HEK293 (cell line): ENCODE measurements at regions not wholly inside any gene's neighbourhood (a gene's known extent, or its start where the extent isn't known, plus 50 kb on each side); places are given as distances from the start of the nearest gene placed in this dataset.

Experiments
- CTCF ChIA-PET: fragments of 350-600 bp; formaldehyde crosslinking; extraction: SDS; loops from one replicate; lab custom pipeline; 2021; ENCODE audit warnings: antibody characterized with exemption; lab: Yijun Ruan, JAX
- POLR2A ChIA-PET: fragments of 300-600 bp; formaldehyde crosslinking; extraction: SDS; loops from one replicate; lab custom pipeline; 2020; ENCODE audit warnings: antibody characterized with exemption, inconsistent platforms; lab: Yijun Ruan, JAX
- H3K27ac ChIP-seq: fragments of 200-500 bp; sonication (Bioruptor generic); 2 replicates; pipeline ENCODE4 v1.5.1; 2014; ENCODE audit warnings: low read depth, low read length, control low read depth, inconsistent platforms; ENCODE audit errors: extremely low read depth
- H3K36me3 ChIP-seq, 2 experiments: fragments of 200-500 bp in 1 of 2; sonication (Bioruptor generic) in 1 of 2; 1 replicate in 1 of 2; 2 replicates in 1 of 2; pipeline ENCODE4 v1.5.1; 2014 to 2017; ENCODE audit warnings: inconsistent platforms in 2 of 2, low read length in 2 of 2; ENCODE audit not compliant: control insufficient read depth in 2 of 2, insufficient read depth in 1 of 2
- H3K4me1 ChIP-seq: fragments of 200-500 bp; sonication (Bioruptor generic); 2 replicates; pipeline ENCODE4 v1.5.1; 2014; ENCODE audit warnings: mild to moderate bottlenecking, low read length, inconsistent platforms; ENCODE audit not compliant: control insufficient read depth, insufficient read depth
- H3K4me3 ChIP-seq: 2 replicates; pipeline ENCODE4 v1.5.1; 2011; ENCODE audit warnings: low read depth, mild to moderate bottlenecking, control low read depth, low read length, moderate library complexity
- H3K9me3 ChIP-seq: fragments of 200-500 bp; sonication (Bioruptor generic); 2 replicates; pipeline ENCODE4 v1.5.1; 2014; ENCODE audit warnings: low read depth, low read length, inconsistent platforms; ENCODE audit not compliant: control insufficient read depth, insufficient read depth
- MZF1 ChIP-seq: fragments of 450-650 bp; formaldehyde crosslinking; IDR thresholded peaks from 2 replicates; pipeline ENCODE4 v1.5.1; 2017; ENCODE audit warnings: missing biosample characterization, missing genetic modification characterization, borderline replicate concordance
- SP7 ChIP-seq: fragments of 450-650 bp; formaldehyde crosslinking; IDR thresholded peaks from 2 replicates; pipeline ENCODE4 v1.5.1; 2016; ENCODE audit warnings: missing biosample characterization, missing genetic modification characterization
- ZEB2 ChIP-seq: fragments of 450-650 bp; formaldehyde crosslinking; IDR thresholded peaks from 2 replicates; pipeline ENCODE4 v1.5.1; 2016; ENCODE audit warnings: missing biosample characterization, missing genetic modification characterization
- ZNF112 ChIP-seq: fragments of 450-650 bp; formaldehyde crosslinking; IDR thresholded peaks from 2 replicates; pipeline ENCODE4 v1.5.0; 2017; ENCODE audit warnings: missing biosample characterization, missing genetic modification characterization
- ZNF302 ChIP-seq: fragments of 450-650 bp; formaldehyde crosslinking; IDR thresholded peaks from 2 replicates; pipeline ENCODE4 v1.5.1; 2016; ENCODE audit warnings: missing biosample characterization, missing genetic modification characterization, low read depth
- ZNF610 ChIP-seq: fragments of 450-650 bp; formaldehyde crosslinking; IDR thresholded peaks from 2 replicates; pipeline ENCODE4 v1.5.1; 2016; ENCODE audit warnings: missing biosample characterization, missing genetic modification characterization, borderline replicate concordance
- ZNF830 ChIP-seq: fragments of 450-650 bp; IDR thresholded peaks from 2 replicates; pipeline ENCODE4 v1.5.0; 2018; ENCODE audit warnings: missing biosample characterization, missing genetic modification characterization, low read depth, mild to moderate bottlenecking, moderate library complexity
- TF ChIP-seq, protein P1 (sequence below): fragments of 450-650 bp; formaldehyde crosslinking; IDR thresholded peaks from 2 replicates; pipeline ENCODE4 v1.5.1; 2016; ENCODE audit warnings: missing biosample characterization, missing genetic modification characterization
- TF ChIP-seq, protein P2 (sequence below): fragments of 450-650 bp; IDR thresholded peaks from 2 replicates; pipeline ENCODE4 v1.5.1; 2018; ENCODE audit warnings: missing biosample characterization, missing genetic modification characterization
- TF ChIP-seq, protein P3 (sequence below): fragments of 450-650 bp; formaldehyde crosslinking; IDR thresholded peaks from 2 replicates; pipeline ENCODE4 v1.5.1; 2016; ENCODE audit warnings: missing biosample characterization, missing genetic modification characterization

DNA sequence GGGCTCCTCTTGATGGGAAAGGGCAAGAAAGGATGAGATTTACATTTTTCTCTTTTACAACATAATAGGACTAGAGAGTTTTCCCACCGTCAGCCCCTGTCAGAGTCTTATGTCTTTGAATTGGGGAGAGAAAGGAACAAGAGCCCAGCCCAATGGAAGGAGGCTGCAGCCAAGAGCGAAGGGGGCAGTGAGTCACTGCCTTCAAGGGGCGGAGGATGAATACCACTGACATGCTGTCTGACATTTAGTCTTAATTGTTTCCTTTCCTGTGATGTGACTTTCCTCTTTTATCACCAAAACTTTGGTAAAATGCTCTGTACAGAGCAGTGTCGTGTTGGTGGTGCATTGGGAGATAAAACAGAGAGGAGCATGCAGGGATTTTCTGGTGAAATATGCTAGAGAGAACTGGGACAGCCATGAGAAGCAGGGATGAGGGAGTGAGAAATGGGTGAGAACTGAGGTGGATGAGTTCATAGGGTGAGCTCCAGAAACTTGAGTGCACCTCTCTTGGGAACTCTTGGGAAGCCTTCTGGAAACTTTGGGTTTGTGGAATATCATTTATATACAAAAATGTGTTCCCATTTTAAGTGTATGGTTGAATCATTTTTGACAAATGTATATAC, 179.9 kb upstream of the FGGY start:
- Histone ChIP-seq H3K4me1 (peaks cover 30% of the 10 kb centered on the region), H3K9me3 (no peaks in the 10 kb centered on the region), H3K27ac (no peak overlapping the region), H3K36me3 (no peaks in the 10 kb centered on the region), H3K4me3 (no peak overlapping the region)
- CTCF ChIA-PET: interaction anchor here (0.6 to 0.8 kb wide), 3 partner anchors 9 to 332 kb away, joined by 3 to 5 read pairs (median 4); no protein-coding TSS in a partner anchor
- POLR2A ChIA-PET: no interaction called here
- TF ChIP-seq ZEB2 (tag by site-specific recombination) (peak; percentile 38; the same call in 1 of the 2 replicates), ZNF830 (no peak), SP7 (tag by site-specific recombination) (peak; percentile 58; the same call in 1 of the 2 replicates)
- TF ChIP-seq, protein P1, sequence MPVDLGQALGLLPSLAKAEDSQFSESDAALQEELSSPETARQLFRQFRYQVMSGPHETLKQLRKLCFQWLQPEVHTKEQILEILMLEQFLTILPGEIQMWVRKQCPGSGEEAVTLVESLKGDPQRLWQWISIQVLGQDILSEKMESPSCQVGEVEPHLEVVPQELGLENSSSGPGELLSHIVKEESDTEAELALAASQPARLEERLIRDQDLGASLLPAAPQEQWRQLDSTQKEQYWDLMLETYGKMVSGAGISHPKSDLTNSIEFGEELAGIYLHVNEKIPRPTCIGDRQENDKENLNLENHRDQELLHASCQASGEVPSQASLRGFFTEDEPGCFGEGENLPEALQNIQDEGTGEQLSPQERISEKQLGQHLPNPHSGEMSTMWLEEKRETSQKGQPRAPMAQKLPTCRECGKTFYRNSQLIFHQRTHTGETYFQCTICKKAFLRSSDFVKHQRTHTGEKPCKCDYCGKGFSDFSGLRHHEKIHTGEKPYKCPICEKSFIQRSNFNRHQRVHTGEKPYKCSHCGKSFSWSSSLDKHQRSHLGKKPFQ (tag by site-specific recombination): peak; percentile 77
- TF ChIP-seq, all 188 proteins: peak for 3

DNA sequence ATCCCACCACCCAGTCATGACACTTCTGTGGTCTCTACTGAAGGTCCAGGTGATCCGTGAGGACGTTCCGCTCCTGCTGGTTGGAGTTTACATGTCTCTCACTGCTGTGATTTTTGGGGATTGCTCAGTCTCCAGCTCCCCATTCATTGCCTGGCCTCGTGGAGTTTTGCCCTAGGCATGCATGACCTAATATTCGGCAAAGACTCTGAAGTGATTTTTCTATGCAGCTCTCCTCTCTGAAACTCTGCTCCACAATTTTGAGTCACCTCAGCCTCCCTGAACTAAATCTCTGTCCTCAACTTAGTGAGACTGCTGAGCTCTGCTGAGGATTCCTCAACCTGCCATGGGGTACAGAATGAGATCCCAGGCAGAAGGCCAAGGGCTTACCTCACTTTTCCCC, 174.4 kb upstream of the FGGY start:
- TF ChIP-seq MZF1: 0 out of 2 replicates have a peak, but pooled peaks have one; percentile 18
- TF ChIP-seq, protein P2, sequence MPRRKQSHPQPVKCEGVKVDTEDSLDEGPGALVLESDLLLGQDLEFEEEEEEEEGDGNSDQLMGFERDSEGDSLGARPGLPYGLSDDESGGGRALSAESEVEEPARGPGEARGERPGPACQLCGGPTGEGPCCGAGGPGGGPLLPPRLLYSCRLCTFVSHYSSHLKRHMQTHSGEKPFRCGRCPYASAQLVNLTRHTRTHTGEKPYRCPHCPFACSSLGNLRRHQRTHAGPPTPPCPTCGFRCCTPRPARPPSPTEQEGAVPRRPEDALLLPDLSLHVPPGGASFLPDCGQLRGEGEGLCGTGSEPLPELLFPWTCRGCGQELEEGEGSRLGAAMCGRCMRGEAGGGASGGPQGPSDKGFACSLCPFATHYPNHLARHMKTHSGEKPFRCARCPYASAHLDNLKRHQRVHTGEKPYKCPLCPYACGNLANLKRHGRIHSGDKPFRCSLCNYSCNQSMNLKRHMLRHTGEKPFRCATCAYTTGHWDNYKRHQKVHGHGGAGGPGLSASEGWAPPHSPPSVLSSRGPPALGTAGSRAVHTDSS: no peak
- CTCF ChIA-PET: interaction anchor here (0.6 to 1.2 kb wide), 2 partner anchors 9 to 281 kb away, joined by 3 read pairs; no protein-coding TSS in a partner anchor
- POLR2A ChIA-PET: no interaction called here
- no peaks in the 10 kb centered on the region for H3K9me3 ChIP-seq
- H3K4me3 ChIP-seq: no peak overlapping the region
- no peak overlapping the region for H3K27ac ChIP-seq
- peaks cover 2% of the 10 kb centered on the region; the same call in 1 of the 2 replicates for H3K4me1 ChIP-seq
- no peaks in the 10 kb centered on the region for H3K36me3 ChIP-seq

DNA sequence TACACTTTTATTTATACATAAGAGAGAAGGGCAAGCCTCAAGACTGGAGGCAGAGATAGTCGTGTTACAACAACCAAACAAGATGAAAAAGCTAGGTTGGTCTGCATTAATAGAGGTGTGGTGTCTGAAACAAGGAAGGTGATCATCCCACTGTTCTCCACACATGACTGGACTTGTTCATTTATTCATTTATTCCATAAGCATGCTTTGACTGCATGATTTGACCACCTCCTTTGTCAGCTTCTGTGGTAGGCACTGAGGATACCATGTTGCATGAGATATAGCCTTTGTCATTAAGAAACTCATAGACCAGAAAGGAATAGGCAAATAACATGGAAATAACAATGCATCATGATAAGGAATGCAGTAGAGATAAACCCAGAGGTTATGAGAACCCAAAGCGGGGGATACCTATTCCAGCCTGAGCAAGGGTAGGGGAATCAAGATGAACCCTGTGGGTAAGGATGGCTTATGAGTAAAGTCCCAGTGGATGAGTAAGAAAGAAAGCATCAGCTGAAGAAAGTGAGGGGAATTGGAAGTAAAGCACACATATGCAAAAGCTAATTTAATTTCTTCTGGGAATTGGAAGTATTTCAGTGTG, 173.7 kb upstream of the FGGY start:
- no peaks in the 10 kb centered on the region for H3K36me3 ChIP-seq
- TF ChIP-seq, protein P3, sequence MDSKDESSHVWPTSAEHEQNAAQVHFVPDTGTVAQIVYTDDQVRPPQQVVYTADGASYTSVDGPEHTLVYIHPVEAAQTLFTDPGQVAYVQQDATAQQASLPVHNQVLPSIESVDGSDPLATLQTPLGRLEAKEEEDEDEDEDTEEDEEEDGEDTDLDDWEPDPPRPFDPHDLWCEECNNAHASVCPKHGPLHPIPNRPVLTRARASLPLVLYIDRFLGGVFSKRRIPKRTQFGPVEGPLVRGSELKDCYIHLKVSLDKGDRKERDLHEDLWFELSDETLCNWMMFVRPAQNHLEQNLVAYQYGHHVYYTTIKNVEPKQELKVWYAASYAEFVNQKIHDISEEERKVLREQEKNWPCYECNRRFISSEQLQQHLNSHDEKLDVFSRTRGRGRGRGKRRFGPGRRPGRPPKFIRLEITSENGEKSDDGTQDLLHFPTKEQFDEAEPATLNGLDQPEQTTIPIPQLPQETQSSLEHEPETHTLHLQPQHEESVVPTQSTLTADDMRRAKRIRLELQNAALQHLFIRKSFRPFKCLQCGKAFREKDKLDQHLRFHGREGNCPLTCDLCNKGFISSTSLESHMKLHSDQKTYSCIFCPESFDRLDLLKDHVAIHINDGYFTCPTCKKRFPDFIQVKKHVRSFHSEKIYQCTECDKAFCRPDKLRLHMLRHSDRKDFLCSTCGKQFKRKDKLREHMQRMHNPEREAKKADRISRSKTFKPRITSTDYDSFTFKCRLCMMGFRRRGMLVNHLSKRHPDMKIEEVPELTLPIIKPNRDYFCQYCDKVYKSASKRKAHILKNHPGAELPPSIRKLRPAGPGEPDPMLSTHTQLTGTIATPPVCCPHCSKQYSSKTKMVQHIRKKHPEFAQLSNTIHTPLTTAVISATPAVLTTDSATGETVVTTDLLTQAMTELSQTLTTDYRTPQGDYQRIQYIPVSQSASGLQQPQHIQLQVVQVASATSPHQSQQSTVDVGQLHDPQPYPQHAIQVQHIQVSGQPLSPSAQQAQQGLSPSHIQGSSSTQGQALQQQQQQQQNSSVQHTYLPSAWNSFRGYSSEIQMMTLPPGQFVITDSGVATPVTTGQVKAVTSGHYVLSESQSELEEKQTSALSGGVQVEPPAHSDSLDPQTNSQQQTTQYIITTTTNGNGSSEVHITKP: no peak
- TF ChIP-seq ZNF302 (tag by site-specific recombination) (no peak), ZNF112 (tag by site-specific recombination) (no peak), ZNF610 (tag by site-specific recombination) (no peak)
- CTCF ChIA-PET: interaction anchor here (1.2 kb wide), 1 partner anchor 9 kb away, joined by 3 read pairs; no protein-coding TSS in a partner anchor
- POLR2A ChIA-PET: no interaction called here
- H3K4me3 ChIP-seq: no peak overlapping the region
- no peaks in the 10 kb centered on the region for H3K4me1 ChIP-seq
- H3K27ac ChIP-seq: no peak overlapping the region
- no peaks in the 10 kb centered on the region for H3K9me3 ChIP-seq
